B cell (primary cell): ENCODE measurements at regions not wholly inside any gene's neighbourhood (a gene's known extent, or its start where the extent isn't known, plus 50 kb on each side); places are given as distances from the start of the nearest gene placed in this dataset.

Experiments
- CTCF ChIP-seq: fragments of 200-600 bp; IDR thresholded peaks from one replicate; pipeline ENCODE4 v1.8.0; 2022; ENCODE audit warnings: antibody characterized with exemption, mild to moderate bottlenecking
- EZH2 ChIP-seq: IDR thresholded peaks from 2 replicates; pipeline ENCODE4 v1.6.1; 2012; ENCODE audit warnings: borderline replicate concordance, low read depth, mild to moderate bottlenecking, moderate library complexity, low read length; ENCODE audit not compliant: insufficient read depth, poor library complexity, severe bottlenecking

- TF ChIP-seq CTCF = no peak
- TF ChIP-seq EZH2 = no peak
Measured at GRCh38 chr3:72245183-72245811, 460.3 kb upstream of the PROK2 start.
